HG03097 (cell line): ENCODE measurements at regions not wholly inside any gene's neighbourhood (a gene's known extent, or its start where the extent isn't known, plus 50 kb on each side); places are given as distances from the start of the nearest gene placed in this dataset.
"Not testable (repeated sequence)": the region's sequence is repeated elsewhere in the genome, so short reads cannot be mapped to it uniquely, and the experiment has no call there.

Experiments used
- ATAC-seq: cut with Tn5 transposase; IDR thresholded peaks from one replicate; pipeline ENCODE4 v1.9.1; 2021; ENCODE audit not compliant: unreplicated experiment, low FRiP score

DNA sequence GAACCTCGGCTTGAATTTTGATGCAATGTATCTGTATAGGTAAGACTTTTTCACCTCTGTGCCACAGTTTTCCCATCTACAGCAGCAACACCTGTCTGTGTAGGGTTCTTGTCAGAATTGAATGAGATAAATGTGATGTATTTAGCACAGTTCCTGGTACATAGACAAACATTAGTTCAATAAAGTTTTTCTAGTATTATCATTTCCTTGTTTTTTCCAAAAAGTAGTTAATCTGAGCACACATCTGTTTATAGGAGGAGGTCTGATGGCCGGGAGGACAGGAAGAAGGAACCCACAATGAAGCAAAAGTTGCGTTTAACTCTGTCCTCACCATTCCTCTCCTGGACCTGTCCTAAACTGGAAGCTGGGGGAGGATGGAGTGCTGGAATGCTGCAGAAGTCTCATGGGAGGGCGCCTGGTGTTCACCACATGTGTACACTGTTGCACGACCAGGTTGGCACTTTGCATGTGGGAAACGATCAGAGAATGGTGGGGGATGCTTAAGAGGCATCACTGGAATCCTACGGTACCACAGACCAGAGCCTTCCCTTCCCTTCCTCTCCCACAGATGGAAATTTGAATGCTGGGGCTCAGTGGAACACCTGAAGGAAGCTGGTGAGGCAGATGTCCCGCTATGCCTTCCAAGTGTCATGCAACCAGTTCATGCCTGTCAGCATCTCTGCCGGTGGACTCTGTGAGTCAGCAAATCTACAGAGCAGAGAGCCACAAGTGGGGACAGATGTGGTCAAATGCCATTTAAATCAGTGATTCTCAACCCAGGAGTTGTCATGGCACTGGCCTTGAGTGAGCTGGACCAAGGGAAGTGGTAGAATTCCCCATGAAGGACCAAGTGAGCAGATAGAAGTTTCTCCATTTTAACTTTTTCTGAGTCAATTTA lies 315.6 kb downstream of the DLEU7 start:
- ATAC-seq = no peak

DNA sequence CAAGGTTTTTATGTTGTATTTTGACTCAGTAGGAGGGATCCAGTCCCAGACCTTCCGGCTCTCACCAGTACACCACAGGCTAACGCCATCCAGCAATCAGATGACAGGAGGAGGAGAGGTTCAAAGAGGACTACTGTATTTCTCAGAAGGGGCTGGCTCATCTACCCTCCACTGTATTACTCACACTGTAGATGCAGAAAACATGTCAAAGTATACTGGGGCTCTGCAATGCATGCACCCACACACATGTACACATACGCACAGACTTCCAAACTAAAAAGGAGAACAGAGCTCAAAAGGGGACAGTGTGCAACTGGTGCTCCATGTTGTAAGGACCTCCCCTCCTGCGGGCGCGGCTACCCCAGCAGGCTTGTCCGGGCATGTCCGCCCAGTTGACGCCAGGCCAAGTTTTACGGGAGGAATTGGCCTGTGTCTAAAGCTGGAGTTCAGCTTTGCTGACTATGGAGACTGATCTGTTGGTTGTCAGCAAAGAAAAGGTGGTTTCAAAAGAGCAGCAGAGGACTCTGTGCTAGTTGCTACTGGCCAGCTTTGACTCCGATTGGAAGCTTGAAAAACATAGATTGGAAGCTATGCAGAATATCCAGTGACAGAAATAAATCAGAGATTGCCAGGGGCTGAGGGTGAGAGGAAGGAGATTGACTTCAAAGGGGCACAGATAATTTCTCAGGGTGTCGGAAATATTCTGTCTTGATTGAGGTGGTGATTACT lies 314.2 kb downstream of the DLEU7 start:
- ATAC-seq = no peak

DNA sequence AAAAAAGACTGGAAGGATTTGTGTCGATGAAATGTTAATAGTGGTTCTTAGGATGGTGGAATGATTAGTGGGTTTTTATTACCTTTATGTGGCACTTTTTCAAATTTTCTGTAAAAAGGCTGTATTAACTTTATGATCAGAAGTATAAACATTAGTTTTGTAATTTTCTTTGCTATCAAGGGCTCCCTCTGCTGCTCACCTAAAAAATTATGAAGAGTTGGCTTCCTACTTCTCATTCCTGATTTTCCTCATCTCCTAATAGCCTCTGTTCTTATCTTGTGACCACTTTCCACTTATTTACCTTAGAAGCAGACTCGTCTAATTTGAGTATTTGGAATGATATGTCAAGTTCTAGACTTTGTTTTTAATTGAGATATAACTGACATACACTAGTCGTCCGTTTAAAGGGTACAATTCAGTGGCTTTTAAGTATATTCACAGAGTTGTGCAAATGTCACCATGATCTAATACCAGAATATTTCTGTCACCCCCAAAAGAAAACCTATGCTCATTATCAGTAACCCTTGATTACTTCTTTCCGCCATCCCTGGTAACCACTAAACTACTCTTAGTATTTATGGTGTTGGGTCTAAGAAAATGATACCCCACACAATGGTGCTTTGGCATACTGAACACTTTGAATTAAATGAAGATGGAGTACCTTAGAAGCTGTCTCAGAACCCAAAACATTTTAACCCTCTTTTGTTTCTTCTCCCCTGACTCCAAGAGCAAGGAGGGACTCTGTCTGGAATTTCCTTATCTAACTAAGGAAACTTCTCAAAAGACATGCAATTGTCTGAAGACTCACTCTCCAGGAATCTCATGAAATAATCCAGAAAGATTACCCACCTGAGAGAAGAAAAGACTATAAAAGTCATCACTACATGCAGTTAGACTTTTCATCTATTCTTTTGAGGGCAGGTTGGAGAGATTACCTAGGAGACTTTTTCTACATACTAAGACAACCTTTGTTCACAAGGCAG lies 311.3 kb downstream of the DLEU7 start:
- no peak for ATAC-seq

DNA sequence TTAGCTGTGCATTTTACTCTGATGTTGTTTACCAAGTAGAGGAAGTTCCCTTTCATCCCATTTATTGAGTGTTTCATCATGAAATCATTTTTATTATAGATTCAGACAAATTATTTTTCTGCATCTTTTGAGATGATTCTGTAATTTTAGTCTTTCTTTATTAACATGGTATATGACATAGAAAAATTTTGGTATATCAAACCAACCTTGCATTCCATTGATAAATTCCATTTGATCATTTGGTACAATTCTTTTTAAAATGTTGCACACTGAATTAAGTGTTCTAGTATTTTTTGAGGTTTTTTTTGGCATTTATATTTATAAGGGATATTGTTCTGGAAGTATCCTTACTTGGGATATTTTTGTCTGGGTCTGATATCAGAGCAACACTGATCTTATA lies 308.4 kb downstream of the DLEU7 start:
- no peak for ATAC-seq

DNA sequence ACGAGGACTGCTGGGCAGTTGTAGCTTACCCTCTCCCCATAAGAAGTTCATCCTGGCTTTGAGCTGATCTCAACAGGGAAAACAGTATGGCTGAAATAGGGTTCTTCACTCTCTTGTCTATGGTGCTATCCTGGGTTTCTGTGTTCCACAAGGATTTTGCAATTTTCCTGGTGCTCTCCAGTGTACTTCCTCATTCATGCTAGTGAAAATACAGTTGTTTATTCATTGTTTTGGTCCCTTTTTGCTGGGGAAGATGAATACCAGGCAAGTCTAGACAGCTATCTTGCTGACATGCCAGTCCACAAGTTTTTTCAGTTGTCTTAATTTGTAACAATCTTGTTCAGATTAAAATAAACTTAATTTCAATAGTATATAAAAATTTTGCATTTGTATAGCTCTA lies 306.5 kb downstream of the DLEU7 start:
- ATAC-seq = no peak

DNA sequence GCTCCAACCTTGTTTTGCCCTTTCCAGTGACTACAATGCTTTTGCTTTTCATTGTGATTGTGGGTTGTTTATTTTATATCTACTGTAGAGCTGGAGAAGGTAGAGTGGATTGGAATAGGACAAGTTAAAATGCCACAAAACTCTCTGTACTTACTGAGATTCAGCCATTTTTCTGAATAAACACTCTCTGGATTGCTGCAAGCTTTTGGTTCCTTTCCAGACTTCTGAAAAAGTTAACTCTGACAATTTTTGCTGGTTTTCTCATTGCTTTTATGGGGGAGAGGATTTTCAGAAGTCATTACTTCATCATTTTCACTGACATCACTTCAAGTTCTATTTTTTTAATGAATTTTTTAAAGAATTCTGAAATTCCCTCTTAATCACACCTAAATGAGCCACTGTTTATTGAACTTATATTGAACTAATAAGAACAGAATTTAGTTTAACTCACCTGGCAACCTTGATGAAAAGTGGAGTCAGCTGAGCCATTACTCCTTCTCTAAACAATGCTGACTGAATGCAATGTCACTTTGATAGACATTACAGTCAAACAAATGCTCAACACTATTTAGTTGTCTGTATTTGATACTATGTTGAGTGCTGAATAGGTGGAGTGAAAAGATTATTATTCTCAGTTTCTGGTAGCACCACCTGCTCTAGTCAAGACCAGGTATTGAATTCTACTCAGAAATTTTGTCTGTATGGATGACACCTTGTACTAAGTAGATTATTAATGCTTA lies 303.5 kb downstream of the DLEU7 start:
- no peak for ATAC-seq

DNA sequence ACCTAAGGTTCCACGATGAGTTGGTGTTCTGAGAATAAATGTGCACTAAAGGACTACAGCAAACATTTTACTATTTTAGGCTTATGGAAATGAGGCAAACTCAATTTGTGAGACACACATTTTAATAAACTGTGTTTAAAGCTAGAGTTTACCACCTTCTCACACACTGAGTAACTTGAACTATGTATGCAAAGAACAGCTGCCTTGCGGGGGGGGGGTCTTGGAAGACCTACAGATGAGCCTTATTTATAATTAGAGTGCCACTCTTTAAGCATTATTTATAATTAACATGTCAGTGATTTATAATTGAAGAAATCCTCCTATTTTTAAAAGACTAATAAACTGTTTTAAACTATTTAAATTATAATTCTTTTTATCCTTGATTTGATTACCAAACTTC lies 300.4 kb downstream of the DLEU7 start:
- no peak for ATAC-seq

DNA sequence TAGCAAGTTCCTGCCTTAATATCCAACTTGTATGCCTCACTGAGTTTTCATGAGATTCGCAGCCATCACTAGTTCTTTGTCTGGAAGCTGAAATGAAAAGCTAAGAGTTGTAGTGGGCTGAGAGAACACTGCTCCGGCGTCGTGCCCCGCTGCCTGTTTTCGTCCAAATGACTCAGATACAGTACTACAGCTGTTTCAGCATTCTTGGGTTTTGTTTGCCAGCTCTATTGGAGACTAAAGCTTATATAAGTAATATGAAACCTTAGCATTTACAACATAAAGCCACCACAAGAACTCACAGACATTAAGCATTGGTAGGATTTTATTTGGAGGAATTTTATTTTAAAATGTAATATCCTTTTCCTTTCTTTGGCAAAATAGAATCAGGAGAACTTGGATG lies 299.7 kb downstream of the DLEU7 start:
- ATAC-seq = no peak

DNA sequence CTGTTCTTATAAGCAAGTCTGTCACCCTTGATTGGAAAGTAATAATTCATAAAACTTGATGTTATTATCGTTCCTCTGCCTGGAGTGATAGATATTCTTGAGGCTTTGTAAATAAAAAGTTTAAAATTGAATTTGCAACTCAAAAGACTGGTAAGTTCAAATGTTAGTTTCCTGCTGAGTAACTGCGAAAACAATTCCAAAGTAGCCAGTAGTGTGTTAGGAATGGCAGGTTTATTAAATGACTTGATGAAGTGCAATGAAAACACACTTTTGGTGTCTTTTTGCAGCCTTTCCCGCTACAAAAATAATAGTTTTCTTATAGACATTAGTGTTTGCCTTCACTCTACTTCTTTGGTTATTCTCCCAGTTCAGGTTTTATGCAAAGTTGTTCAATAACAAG lies 299.3 kb downstream of the DLEU7 start:
- no peak for ATAC-seq

DNA sequence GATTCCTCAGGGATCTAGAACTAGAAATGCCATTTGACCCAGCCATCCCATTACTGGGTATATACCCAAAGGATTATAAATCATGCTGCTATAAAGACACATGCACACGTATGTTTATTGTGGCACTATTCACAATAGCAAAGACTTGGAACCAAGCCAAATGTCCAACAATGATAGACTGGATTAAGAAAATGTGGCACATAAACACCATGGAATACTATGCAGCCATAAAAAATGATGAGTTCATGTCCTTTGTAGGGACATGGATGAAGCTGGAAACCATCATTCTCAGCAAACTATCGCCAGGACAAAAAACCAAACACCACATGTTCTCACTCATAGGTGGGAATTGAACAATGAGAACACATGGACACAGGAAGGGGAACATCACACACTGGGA lies 296.3 kb downstream of the DLEU7 start:
- ATAC-seq = not testable (repeated sequence)

DNA sequence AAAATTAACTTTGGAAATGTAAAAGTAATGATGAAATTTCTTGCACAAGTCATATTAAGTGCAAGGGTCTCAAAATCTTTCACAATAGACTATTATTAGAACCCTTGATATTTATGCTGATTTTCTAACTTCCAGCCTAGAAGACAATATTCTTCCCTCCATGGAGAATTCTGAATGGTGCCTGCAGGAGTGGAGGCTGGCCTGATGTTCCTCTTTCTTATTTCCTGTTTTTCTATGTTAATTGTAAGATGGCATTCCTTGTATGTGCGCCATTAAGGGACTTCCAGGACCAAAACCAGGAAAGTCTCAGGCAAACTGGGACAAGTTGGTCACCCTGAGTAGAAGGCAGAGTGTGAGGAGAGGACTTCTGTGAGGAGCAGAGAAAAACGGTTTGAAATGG lies 294.9 kb downstream of the DLEU7 start:
- no peak for ATAC-seq

DNA sequence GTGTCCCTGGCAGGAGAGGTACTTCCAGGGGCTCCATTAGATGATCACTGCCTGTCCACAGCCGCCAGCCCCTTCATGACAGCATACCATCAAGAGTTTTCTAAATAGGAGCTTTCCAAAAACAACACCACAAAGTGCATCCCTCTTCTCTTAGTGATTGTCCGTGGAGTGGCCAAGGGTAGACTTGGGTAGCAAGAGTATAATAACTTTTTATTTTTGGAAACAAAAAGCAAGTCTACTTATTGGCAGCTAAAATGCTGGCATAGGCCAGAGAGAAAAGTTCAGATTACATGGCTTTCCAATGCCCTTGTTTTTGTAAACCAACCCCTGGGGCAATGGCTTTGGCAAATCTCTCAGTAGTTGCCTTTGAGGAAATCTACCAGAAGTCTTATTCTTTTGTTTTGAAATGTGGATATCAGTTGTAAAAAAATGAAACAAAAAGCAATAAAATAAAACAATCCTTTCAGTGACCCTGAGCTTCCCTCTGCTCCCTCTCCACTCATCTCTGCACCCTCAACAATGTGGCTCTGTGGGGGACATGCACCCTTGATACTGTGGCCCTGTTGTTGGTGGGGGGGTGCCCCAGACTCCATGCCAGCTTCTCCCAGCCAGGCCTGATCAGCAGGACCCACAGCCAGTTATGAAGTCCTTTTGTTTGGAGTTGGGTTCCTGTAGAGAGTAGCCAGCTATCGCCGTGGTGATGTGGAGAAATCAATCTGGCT lies 294.1 kb downstream of the DLEU7 start:
- ATAC-seq = no peak

DNA sequence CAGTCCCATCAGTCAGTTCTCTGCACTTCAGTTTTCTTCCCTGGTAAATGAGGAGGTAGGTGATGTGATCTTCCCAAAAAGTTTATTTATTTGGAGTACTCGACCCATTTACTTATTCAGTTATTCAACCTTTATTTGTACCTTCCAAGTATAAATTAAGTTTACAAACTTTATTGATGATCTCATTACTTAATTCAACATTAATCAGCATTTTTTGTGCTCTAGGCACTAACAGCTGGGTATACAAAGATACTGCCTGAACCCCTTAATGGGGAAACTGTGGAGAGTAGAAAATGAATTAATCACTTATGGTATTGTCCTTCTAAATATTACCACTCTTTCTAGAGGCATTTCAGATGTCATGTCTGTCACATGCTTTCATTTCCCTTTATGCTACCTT lies 293.3 kb downstream of the DLEU7 start:
- no peak for ATAC-seq

DNA sequence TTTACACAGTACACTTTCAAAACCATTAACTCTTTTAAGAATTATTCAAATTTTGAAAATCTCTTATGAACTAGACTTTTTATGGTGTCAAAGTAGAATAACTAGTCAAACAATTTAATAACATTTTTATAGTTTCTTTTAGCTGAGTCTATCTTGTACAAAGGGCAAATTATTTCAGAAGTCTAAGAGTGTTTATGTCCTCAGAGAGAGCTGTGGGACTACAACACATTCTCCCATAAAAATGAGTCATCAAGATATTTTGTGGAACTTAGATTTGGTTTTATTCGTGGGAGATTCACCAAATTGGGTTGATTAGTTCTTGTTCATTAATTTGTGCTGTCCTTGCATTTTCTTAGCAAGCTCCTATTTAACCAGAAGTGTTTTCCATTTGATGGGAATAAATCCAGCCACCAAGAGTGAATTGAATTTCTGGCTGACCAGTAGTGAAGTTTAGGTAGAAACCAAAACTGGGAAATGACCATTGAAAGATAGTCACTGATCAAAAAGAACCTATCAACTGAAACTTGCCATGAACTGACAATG lies 291.0 kb downstream of the DLEU7 start:
- no peak for ATAC-seq

DNA sequence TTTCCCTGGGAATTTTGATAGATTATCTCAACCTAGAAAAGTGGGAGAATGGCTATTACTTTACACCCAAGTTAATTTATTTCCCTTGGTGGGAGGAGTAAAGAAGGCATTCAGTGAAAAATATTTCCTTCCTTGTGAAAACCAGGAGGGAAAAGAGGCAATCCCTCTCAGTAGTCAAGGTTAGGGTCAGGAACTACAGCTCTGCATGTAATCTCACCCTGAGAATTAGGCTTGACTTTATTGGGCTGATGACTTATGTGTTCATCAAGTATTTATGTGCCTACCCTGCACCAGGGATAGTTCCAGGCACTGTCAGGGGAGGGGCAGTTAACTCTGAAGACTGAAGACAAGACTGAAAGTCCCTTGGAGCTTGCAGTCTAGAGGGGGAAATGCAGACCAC lies 281.8 kb downstream of the DLEU7 start:
- no peak for ATAC-seq

DNA sequence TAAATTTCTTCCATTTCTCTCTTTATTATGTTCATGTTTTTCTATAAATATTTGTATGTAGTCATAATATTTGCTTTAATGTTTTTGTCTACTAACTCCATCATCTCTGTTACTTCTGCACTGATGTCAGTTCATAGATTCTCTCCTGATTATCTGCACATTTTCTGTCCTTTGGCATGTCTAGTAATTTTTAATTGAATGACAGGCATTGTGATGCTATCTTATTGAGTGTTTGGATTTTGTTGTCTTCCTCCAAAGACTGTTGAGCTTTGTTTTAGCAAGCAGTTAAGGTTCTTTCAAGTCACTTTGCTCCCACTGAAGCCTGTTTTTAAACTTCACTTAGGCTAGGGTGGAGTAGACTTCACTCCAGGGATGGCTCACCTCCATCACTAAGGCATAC lies 276.8 kb downstream of the DLEU7 start:
- no peak for ATAC-seq

DNA sequence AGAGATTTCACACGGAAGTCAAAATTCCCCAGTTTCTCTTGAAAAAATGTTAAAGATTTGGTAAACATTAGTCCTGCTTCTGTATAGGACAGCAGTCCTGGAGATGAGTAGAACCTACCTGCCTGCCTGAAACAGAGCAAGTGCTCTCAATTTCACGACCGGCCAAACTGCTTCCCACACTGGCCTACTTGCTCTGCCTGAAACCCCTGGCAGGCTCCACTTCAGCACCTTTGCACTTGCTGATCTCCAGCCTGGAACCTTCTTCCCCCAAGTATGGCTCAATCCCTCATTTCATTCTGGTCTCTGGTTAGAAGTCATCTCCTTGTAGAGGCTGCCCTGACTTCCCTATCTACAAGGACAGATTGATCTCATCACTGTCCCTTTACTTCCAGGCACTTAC lies 271.4 kb downstream of the DLEU7 start:
- no peak for ATAC-seq

DNA sequence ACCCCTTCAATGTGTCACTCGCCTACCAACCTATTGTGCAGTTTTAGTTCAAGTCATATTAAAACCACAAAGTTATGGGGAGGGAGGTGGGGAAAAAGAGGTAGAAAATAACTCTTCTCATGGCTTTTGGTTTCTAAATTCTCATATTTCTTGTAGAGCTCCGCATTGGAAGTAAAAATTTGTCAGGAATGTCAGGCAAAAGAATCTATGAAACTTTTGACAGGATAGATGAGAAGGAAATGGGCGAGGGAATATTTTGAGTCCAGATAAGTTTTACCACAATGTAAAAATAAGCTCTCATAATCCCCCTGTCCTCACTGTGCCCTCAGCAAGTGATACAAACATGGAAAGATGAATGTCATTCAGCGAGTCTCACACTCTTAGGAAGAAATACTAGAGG lies 270.4 kb downstream of the DLEU7 start:
- no peak for ATAC-seq

DNA sequence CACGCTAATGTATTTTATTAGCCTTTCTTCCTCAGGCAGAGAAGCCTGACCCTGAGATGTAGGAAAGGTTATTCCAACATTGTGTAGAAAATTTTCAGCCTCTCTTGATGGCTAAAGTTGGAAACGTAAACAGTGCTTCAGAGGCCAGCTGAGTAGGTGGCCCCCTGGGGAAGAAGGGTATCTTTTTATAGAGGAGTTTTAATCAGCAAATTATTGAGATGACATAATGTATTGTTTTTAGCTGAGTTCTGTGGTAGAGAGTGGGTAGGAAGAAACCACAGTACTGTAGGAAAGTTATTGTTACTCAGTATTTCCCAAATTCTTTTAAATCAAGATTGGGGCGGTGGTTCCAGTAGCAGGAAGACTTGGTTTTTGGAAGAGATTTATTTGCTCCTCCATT lies 268.8 kb downstream of the DLEU7 start:
- ATAC-seq = no peak
